Nephron progenitor cell (in vitro differentiated cells): ENCODE measurements at regions not wholly inside any gene's neighbourhood (a gene's known extent, or its start where the extent isn't known, plus 50 kb on each side); places are given as distances from the start of the nearest gene placed in this dataset.
"Not testable (repeated sequence)": the region's sequence is repeated elsewhere in the genome, so short reads cannot be mapped to it uniquely, and the experiment has no call there.

Experiments
- DNase-seq: peaks from one replicate; pipeline ENCODE4 v3.0.0; 2021
- H3K27ac Mint-ChIP-seq: 2 replicates; pipeline ENCODE4 v1.8.0; 2021; ENCODE audit warnings: mild to moderate bottlenecking, moderate library complexity, mixed read lengths
- H3K27me3 Mint-ChIP-seq: 2 replicates; pipeline ENCODE4 v1.8.0; 2021; ENCODE audit warnings: mild to moderate bottlenecking, low read depth, mixed read lengths; ENCODE audit not compliant: poor library complexity
- H3K36me3 Mint-ChIP-seq: 2 replicates; pipeline ENCODE4 v1.8.0; 2021; ENCODE audit warnings: low read depth, mixed read lengths
- H3K4me1 Mint-ChIP-seq: 2 replicates; pipeline ENCODE4 v1.8.0; 2021; ENCODE audit warnings: mixed read lengths
- H3K4me3 Mint-ChIP-seq: 2 replicates; pipeline ENCODE4 v1.8.0; 2021; ENCODE audit warnings: mild to moderate bottlenecking, moderate library complexity, mixed read lengths
- H3K9me3 Mint-ChIP-seq: 2 replicates; pipeline ENCODE4 v1.8.0; 2021; ENCODE audit warnings: mild to moderate bottlenecking, moderate library complexity, mixed read lengths
- CTCF ChIP-seq: fragments of 200-600 bp; sonication (generic); IDR thresholded peaks from 2 replicates; pipeline ENCODE4 v1.5.0; 2021; ENCODE audit warnings: antibody characterized with exemption

- H3K4me1 Mint-ChIP-seq: peaks cover 21% of the 10 kb centered on the region
- no peak for DNase-seq
- no peaks in the 10 kb centered on the region for H3K27me3 Mint-ChIP-seq
- peak overlapping the region; percentile 55 for H3K27ac Mint-ChIP-seq
- peaks cover 20% of the 10 kb centered on the region for H3K9me3 Mint-ChIP-seq
- H3K4me3 Mint-ChIP-seq: no peak overlapping the region
- TF ChIP-seq CTCF: no peak
- no peaks in the 10 kb centered on the region for H3K36me3 Mint-ChIP-seq
These were observed 138.3 kb upstream of the RFC3 start for GRCh38 chr13:33679658-33680012.

DNA sequence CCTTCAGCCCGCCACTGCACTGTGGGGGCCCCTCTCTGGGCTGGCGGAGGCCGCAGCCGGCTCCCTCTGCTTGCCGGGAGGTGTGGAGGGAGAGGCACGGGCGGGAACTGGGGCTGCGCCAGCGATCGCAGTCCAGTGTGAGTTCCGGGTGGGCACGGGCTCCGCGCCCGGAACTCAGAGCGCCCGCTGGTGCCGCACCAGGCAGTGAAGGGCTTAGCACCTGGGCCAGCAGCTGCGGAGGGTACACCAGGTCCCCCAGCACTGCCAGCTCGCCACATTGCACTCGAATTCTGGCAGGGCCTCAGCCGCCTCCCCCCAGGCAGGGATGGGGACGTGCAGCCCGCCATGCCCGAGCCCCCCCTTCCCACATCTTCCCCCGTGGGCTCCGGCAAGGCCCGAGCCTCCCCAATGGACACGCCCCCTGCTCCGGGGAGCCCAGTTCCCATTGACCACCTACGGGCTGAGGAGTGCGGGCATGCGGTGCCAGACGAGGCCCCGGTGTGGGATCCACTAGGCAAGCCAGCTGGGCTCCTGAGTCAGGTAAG lies 135.9 kb upstream of the RFC3 start:
- Mint-ChIP-seq H3K4me3 (no peak overlapping the region), H3K4me1 (peaks cover 10% of the 10 kb centered on the region), H3K27me3 (no peaks in the 10 kb centered on the region), H3K9me3 (peaks cover 22% of the 10 kb centered on the region), H3K36me3 (no peaks in the 10 kb centered on the region), H3K27ac (no peak overlapping the region)
- DNase-seq: no peak
- TF ChIP-seq CTCF: no peak

DNA sequence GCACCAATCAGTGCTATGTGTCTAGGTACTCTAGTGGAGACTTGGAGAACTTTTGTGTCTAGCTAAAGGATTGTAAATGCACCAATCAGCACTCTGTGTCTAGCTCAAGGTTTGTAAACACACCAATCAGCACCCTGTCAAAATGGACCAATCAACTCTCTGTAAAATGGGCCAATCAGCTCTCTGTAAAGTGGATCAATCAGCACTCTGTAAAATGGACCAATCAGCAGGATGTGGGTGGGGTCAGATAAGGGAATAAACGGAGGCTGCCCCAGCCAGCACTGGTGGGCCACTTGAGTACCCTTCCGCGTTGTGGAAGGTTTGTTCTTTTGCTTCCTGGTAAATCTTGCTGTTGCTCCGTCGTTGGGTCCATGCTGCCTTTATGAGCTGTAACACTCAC lies 135.3 kb upstream of the RFC3 start:
- H3K4me3 Mint-ChIP-seq, H3K27me3 Mint-ChIP-seq, DNase-seq, H3K36me3 Mint-ChIP-seq, H3K4me1 Mint-ChIP-seq, H3K27ac Mint-ChIP-seq: not testable (repeated sequence)
- H3K9me3 Mint-ChIP-seq: peaks cover 26% of the 10 kb centered on the region

DNA sequence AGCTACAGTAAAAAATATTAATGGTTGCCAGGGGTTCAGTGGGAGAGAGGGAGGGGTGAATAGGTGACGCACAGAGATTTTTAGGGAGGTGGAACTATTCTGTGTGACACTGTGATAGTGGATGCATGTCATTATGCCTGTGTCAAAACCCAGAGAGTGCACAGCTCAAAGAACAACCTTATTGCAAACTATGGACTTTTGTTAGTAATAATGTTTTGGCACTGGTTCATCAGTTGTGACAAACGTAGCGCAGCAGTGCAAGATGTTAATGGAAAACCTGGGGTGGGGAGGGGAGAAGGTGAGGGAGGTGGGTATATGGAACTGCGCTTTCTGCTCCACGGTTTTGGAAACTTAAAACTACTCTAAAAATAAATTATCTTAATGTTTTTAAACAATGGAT lies 134.6 kb upstream of the RFC3 start:
- Mint-ChIP-seq H3K27ac (peak overlapping the region; percentile 42), H3K9me3 (peaks cover 30% of the 10 kb centered on the region), H3K4me1 (peaks cover 10% of the 10 kb centered on the region), H3K36me3 (no peaks in the 10 kb centered on the region), H3K27me3 (no peaks in the 10 kb centered on the region), H3K4me3 (no peak overlapping the region)
- no peak for TF ChIP-seq CTCF
- no peak for DNase-seq

DNA sequence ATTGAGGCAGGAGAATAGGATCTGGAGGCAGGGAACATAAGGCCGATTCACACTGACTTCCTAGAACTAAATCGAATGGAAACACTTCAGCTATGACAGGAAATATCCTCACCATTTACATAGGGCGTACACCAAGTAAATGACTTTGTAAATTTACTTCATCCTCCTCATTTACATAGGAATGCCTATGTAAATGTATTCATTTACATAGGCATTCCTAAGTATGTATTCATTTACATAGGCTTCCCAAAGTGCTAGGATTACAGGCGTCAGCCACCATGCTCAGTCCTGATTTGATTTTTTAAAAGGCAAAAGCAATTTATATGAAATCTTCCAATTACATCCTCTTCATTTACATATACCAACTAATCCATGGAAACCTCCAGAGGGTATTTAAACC lies 133.1 kb upstream of the RFC3 start:
- no peak for DNase-seq
- peaks cover 45% of the 10 kb centered on the region for H3K9me3 Mint-ChIP-seq
- H3K4me1 Mint-ChIP-seq: peaks cover 4% of the 10 kb centered on the region
- TF ChIP-seq CTCF: no peak
- H3K27ac Mint-ChIP-seq: no peak overlapping the region
- peaks cover 6% of the 10 kb centered on the region for H3K36me3 Mint-ChIP-seq
- peaks cover 3% of the 10 kb centered on the region for H3K27me3 Mint-ChIP-seq
- no peak overlapping the region for H3K4me3 Mint-ChIP-seq

DNA sequence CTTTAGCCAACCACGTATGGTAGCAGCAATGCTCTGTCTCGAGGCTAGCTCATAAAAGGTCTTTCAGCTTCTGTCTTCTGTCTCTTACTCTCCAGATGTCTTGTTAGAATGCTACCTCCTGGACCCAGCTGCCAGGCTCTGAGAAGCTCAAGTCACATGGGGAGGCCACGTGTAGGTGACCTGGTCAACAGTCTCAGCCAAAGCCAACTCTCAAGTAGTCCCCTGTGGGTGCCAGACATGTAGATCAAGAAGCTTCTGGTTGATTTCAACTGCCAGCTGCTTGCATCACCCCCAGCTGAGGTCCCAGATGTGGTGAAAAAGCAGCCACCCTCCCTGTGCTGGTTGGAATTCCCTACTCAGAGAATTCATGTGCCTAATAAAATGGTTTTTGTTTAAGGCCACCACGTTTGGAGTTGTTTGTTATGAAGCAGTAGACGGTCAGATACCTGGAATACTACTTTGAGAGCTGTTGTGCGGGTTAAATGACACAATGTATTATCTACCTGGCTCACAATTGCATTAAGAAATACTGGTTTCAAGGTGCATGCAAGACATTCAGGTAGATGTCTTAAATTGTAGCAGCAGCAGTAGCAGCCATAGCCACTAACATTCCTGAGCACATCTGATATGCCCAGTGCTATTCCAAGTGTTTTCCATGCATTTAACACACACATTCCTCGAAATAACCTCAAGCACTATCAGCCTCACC lies 131.0 kb upstream of the RFC3 start:
- H3K27ac Mint-ChIP-seq: no peak overlapping the region
- peaks cover 6% of the 10 kb centered on the region for H3K36me3 Mint-ChIP-seq
- TF ChIP-seq CTCF: no peak
- no peak for DNase-seq
- peaks cover 10% of the 10 kb centered on the region for H3K4me1 Mint-ChIP-seq
- H3K4me3 Mint-ChIP-seq: no peak overlapping the region
- peaks cover 53% of the 10 kb centered on the region for H3K9me3 Mint-ChIP-seq
- H3K27me3 Mint-ChIP-seq: peaks cover 5% of the 10 kb centered on the region
